Neural crest cell (in vitro differentiated cells): ENCODE measurements at regions not wholly inside any gene's neighbourhood (a gene's known extent, or its start where the extent isn't known, plus 50 kb on each side); places are given as distances from the start of the nearest gene placed in this dataset.

Experiments
- DNase-seq: peaks from one replicate; pipeline ENCODE4 v3.0.0; 2021; ENCODE audit warnings: low read depth, mixed read lengths, low spot score
- H3K27ac Mint-ChIP-seq: one replicate; pipeline ENCODE4 v1.8.0; 2021; ENCODE audit warnings: mild to moderate bottlenecking, mixed read lengths; ENCODE audit not compliant: unreplicated experiment
- H3K27me3 Mint-ChIP-seq: 2 replicates; pipeline ENCODE4 v1.8.0; 2021; ENCODE audit warnings: low read depth, mild to moderate bottlenecking, mixed read lengths
- H3K36me3 Mint-ChIP-seq: 2 replicates; pipeline ENCODE4 v1.8.0; 2021; ENCODE audit warnings: low read depth, mild to moderate bottlenecking, mixed read lengths
- H3K4me1 Mint-ChIP-seq: 2 replicates; pipeline ENCODE4 v1.8.0; 2021; ENCODE audit warnings: mixed read lengths
- H3K4me3 Mint-ChIP-seq: one replicate; pipeline ENCODE4 v1.8.0; 2021; ENCODE audit warnings: mild to moderate bottlenecking, mixed read lengths
- H3K9me3 Mint-ChIP-seq: 2 replicates; pipeline ENCODE4 v1.8.0; 2021; ENCODE audit warnings: mixed read lengths
- TF ChIP-seq, protein P1 (sequence below): fragments of 200-600 bp; sonication (generic); conservative IDR thresholded peaks from 2 replicates; pipeline ENCODE4 v1.5.0; 2021; ENCODE audit warnings: antibody characterized with exemption, mild to moderate bottlenecking

DNA sequence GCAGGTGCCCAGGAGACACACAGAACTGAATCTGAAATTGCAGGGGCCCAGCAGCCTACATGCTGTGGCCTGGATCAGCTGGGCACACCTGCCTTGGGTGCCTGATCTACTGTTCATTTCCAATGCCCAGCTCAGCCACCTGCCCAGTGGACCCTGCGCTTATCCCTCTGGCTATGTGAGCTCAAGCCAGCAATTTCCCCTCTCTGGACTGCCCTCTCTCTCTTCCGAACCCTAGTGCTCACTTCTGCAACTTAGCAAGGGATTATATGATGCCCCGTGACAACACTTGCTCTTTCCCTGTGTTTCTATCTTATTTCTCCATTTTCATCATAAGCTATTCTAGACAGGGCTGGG, 276.0 kb downstream of the UACA start:
- Mint-ChIP-seq H3K4me3 (no peak overlapping the region), H3K9me3 (no peaks in the 10 kb centered on the region), H3K36me3 (no peaks in the 10 kb centered on the region), H3K27me3 (no peaks in the 10 kb centered on the region), H3K4me1 (peaks cover 5% of the 10 kb centered on the region), H3K27ac (no peak overlapping the region)
- no peak for DNase-seq
- TF ChIP-seq, protein P1, sequence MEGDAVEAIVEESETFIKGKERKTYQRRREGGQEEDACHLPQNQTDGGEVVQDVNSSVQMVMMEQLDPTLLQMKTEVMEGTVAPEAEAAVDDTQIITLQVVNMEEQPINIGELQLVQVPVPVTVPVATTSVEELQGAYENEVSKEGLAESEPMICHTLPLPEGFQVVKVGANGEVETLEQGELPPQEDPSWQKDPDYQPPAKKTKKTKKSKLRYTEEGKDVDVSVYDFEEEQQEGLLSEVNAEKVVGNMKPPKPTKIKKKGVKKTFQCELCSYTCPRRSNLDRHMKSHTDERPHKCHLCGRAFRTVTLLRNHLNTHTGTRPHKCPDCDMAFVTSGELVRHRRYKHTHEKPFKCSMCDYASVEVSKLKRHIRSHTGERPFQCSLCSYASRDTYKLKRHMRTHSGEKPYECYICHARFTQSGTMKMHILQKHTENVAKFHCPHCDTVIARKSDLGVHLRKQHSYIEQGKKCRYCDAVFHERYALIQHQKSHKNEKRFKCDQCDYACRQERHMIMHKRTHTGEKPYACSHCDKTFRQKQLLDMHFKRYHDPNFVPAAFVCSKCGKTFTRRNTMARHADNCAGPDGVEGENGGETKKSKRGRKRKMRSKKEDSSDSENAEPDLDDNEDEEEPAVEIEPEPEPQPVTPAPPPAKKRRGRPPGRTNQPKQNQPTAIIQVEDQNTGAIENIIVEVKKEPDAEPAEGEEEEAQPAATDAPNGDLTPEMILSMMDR = no peak

DNA sequence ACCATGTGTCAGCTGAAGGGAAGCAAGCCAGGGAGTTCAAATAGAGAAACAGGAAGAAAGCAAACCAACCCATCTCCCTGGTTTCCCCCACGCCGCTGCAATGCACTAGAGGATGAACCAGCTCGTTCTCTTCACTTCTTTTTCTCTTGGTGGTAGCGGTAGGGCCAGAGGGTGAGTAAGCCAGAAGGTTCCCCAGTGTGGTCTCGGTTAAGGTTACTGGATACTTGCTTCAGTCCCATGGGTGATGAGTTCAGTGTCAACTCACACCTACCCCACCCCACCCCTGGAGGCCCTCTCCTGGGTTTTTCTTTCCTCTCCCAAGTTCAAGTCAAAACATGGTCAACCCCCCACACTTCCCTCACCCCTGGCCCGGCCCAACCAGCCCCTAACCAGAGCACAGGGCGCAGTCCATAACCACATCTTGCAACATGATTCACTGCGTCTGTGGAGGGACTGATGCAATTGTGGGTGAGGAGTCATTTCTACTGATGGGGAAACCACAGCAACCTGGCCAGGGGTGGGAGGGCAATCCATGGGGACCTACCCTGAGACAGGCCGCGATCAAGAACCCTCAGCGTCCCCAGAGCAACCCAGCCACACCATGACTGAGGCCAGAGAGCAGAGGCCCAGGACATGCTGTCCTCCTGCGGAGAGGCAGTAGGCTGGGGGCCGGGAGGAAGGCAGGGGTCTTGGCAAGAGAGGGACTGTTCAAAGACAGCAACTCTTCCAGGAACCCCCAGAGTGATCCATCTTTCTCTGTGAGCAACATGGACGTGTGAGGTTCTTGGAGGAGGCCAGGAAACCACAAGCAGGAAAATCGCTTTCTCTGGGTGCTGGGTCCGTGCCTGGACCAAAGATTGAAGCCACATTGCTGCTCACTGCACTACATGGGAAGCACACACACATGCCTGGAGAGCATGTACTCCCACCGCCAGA, 276.6 kb downstream of the UACA start:
- H3K4me1 Mint-ChIP-seq = peaks cover under 1% of the 10 kb centered on the region
- no peak overlapping the region for H3K4me3 Mint-ChIP-seq
- no peaks in the 10 kb centered on the region for H3K9me3 Mint-ChIP-seq
- TF ChIP-seq, protein P1 = no peak
- DNase-seq = no peak
- no peaks in the 10 kb centered on the region for H3K36me3 Mint-ChIP-seq
- no peaks in the 10 kb centered on the region for H3K27me3 Mint-ChIP-seq
- H3K27ac Mint-ChIP-seq = no peak overlapping the region

DNA sequence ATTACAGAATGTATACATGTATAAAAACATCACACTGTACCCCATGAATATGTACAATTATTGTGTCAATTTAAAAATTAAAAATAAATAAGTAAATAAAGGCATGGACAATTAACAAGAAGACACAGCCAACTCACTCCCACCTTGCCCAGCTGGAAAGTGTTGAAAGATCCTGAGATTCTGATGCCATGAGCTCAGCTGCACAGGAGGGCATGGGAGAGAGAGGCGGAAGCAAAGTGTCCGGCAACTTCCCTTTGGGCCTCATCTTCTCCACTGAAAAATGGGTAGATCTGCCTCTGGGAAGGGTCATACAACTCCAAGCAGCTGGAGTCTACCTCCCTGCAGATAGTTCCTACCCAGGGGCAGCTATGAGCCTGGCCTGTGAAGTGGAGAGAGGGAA, 277.3 kb downstream of the UACA start:
- TF ChIP-seq, protein P1 = no peak
- Mint-ChIP-seq H3K27me3 (no peaks in the 10 kb centered on the region), H3K27ac (no peak overlapping the region), H3K36me3 (no peaks in the 10 kb centered on the region), H3K4me3 (no peak overlapping the region), H3K4me1 (no peaks in the 10 kb centered on the region), H3K9me3 (no peaks in the 10 kb centered on the region)
- no peak for DNase-seq

DNA sequence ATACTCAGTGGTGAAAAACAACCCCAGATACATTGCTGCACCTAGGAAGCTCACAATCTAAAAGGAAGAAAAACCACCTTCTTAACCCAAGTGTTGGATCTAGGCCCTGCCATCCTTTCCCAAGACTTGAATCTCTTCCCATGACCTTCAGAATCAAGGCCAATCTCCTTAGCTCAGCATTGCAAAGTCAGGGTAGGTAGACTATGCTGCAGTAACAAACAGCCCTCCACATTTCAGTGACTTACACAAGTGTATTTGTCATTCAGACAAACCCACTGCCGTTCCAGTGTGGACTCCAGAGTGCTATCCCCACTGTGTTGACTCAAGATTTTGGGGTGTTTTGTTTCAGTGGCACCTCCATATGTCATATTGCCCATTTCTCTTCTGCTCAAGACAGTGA, 278.4 kb downstream of the UACA start:
- Mint-ChIP-seq H3K4me3 (no peak overlapping the region), H3K36me3 (no peaks in the 10 kb centered on the region), H3K27ac (no peak overlapping the region), H3K4me1 (no peaks in the 10 kb centered on the region), H3K27me3 (no peaks in the 10 kb centered on the region), H3K9me3 (no peaks in the 10 kb centered on the region)
- TF ChIP-seq, protein P1 = no peak
- DNase-seq = no peak

DNA sequence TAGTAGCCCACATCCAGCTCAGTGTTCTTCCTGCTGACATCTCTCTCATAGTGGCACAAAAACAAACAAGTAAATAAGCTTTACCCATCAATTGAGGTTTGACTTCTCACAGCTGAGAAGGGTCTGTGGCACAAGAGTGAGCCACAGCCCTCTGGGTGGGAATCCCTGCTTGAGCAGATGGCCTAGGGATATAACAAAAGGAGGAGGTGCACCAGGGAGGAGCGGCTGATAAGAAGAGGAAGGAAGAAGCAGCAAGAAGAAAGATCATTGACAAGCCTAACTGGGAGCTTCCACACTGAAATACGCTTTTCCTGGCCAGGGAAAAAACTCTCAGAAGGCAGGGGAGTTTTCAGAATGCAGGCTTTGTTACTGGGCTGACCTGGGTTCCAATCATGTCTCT, 279.8 kb downstream of the UACA start:
- no peaks in the 10 kb centered on the region for H3K36me3 Mint-ChIP-seq
- peaks cover 7% of the 10 kb centered on the region for H3K4me1 Mint-ChIP-seq
- no peak overlapping the region for H3K4me3 Mint-ChIP-seq
- H3K27ac Mint-ChIP-seq = no peak overlapping the region
- no peak for DNase-seq
- TF ChIP-seq, protein P1 = no peak
- H3K9me3 Mint-ChIP-seq = no peaks in the 10 kb centered on the region
- H3K27me3 Mint-ChIP-seq = no peaks in the 10 kb centered on the region
